ENCODE measurements at regions not wholly inside any gene's neighbourhood (a gene's known extent, or its start where the extent isn't known, plus 50 kb on each side); places are given as distances from the start of the nearest gene placed in this dataset.

DNA sequence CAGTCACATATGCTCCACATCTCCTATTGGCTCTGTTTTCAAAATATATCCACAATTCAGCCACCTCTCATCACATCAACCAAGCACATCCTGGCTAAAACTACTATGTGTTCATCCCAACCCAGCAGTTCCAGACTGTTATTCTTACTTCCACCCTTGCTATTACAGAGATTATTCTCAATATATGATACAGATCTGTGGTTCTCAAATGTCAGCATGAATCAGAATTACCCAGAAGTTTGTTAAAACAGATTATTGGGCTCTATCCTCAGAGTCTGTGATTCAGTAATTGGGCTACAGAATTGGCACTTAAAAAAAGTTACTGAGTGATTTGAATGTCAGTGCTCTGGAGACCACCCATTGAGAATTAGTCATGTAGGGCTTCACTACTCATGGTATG lies 78.8 kb upstream of the IZUMO3 start:
- TF ChIP-seq, protein P1, sequence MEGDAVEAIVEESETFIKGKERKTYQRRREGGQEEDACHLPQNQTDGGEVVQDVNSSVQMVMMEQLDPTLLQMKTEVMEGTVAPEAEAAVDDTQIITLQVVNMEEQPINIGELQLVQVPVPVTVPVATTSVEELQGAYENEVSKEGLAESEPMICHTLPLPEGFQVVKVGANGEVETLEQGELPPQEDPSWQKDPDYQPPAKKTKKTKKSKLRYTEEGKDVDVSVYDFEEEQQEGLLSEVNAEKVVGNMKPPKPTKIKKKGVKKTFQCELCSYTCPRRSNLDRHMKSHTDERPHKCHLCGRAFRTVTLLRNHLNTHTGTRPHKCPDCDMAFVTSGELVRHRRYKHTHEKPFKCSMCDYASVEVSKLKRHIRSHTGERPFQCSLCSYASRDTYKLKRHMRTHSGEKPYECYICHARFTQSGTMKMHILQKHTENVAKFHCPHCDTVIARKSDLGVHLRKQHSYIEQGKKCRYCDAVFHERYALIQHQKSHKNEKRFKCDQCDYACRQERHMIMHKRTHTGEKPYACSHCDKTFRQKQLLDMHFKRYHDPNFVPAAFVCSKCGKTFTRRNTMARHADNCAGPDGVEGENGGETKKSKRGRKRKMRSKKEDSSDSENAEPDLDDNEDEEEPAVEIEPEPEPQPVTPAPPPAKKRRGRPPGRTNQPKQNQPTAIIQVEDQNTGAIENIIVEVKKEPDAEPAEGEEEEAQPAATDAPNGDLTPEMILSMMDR (IDR thresholded peaks at IDR 0.05 in 4 of 5, conservative IDR thresholded peaks at IDR 0.05 in 1 of 5) = no peak
- no peak for TF ChIP-seq POLR2A (IDR thresholded peaks at IDR 0.05)

Data from gastrocnemius medialis (tissue), 4 donors.